Activated CD8-positive, alpha-beta memory T cell treated with anti-CD3 and anti-CD28 coated beads for 1 hour (primary cell): ENCODE measurements at regions not wholly inside any gene's neighbourhood (a gene's known extent, or its start where the extent isn't known, plus 50 kb on each side); places are given as distances from the start of the nearest gene placed in this dataset.

Experiments used
- DNase-seq, 2 donors: peaks; one replicate each; pipeline ENCODE4 v3.0.0-alpha.2; 2020; ENCODE audit warnings: low read depth in 1 of 2; ENCODE audit errors: extremely low read depth in 1 of 2

- no peak for DNase-seq
Measured at GRCh38 chr22:22417495-22418162, 90.9 kb downstream of the ZNF280B start.

GRCh38 chr22:22418163-22418549 is 90.4 kb downstream of the ZNF280B start:
- no peak for DNase-seq

GRCh38 chr22:22418957-22419356 is 89.6 kb downstream of the ZNF280B start:
- no peak for DNase-seq

GRCh38 chr22:22420580-22420979 is 88.0 kb downstream of the ZNF280B start:
- DNase-seq, result no peak

- DNase-seq, result no peak
Measured at GRCh38 chr22:22421392-22421791, 87.2 kb downstream of the ZNF280B start.

GRCh38 chr22:22422629-22423112 is 85.9 kb downstream of the ZNF280B start:
- DNase-seq, result peak in 1 of 2 donors; percentile 42

GRCh38 chr22:22423681-22424080 is 84.9 kb downstream of the ZNF280B start:
- no peak for DNase-seq

GRCh38 chr22:22424210-22424800 is 84.2 kb downstream of the ZNF280B start:
- no peak for DNase-seq

- no peak for DNase-seq
Measured at GRCh38 chr22:22424956-22425355, 83.6 kb downstream of the ZNF280B start.

GRCh38 chr22:22425356-22425755 is 83.2 kb downstream of the ZNF280B start:
- DNase-seq, result no peak

- no peak for DNase-seq
Measured at GRCh38 chr22:22425783-22426624, 82.5 kb downstream of the ZNF280B start.

- DNase-seq, result no peak
Measured at GRCh38 chr22:22427542-22428065, 80.9 kb downstream of the ZNF280B start.

GRCh38 chr22:22428222-22429098 is 80.1 kb downstream of the ZNF280B start:
- no peak for DNase-seq

- no peak for DNase-seq
Measured at GRCh38 chr22:22429369-22430108, 79.0 kb downstream of the ZNF280B start.

GRCh38 chr22:22430111-22430820 is 78.3 kb downstream of the ZNF280B start:
- no peak for DNase-seq

- peak in 1 of 2 donors; percentile 39 for DNase-seq
Measured at GRCh38 chr22:22431271-22432220, 77.0 kb downstream of the ZNF280B start.

GRCh38 chr22:22432479-22432878 is 76.1 kb downstream of the ZNF280B start:
- DNase-seq, result no peak

- no peak for DNase-seq
Measured at GRCh38 chr22:22432937-22433336, 75.6 kb downstream of the ZNF280B start.
